NCI-H524 treated with DMSO at 0.1 percent for 48 hours (cell line): ENCODE measurements at regions not wholly inside any gene's neighbourhood (a gene's known extent, or its start where the extent isn't known, plus 50 kb on each side); places are given as distances from the start of the nearest gene placed in this dataset.

Experiments used
- DNase-seq: peaks from one replicate; lab custom pipeline; 2025; lab: John Stamatoyannopoulos, UW

GRCh38 chr4:173924561-173924960 lies 358.9 kb downstream of the FBXO8 start:
- DNase-seq: no peak

GRCh38 chr4:173919861-173920260 lies 363.6 kb downstream of the FBXO8 start:
- DNase-seq: no peak

GRCh38 chr4:173919196-173919595 lies 364.3 kb downstream of the FBXO8 start:
- no peak for DNase-seq

- DNase-seq: no peak
These were observed 366.1 kb downstream of the FBXO8 start for GRCh38 chr4:173917255-173917960.

GRCh38 chr4:173913496-173913895 lies 370.0 kb downstream of the FBXO8 start:
- DNase-seq: no peak

- no peak for DNase-seq
These were observed 371.1 kb downstream of the FBXO8 start for GRCh38 chr4:173912384-173912783.

GRCh38 chr4:173910891-173911290 lies 372.6 kb downstream of the FBXO8 start:
- no peak for DNase-seq

GRCh38 chr4:173909294-173909693 lies 374.2 kb downstream of the FBXO8 start:
- DNase-seq: no peak

- DNase-seq: no peak
These were observed 369.8 kb upstream of the HAND2 start for GRCh38 chr4:173899813-173900212.

GRCh38 chr4:173891072-173891471 lies 361.0 kb upstream of the HAND2 start:
- no peak for DNase-seq

- no peak for DNase-seq
These were observed 353.8 kb upstream of the HAND2 start for GRCh38 chr4:173883821-173884220.

- DNase-seq: no peak
These were observed 350.9 kb upstream of the HAND2 start for GRCh38 chr4:173880897-173881296.

GRCh38 chr4:173879509-173879908 lies 349.5 kb upstream of the HAND2 start:
- no peak for DNase-seq

GRCh38 chr4:173878701-173879100 lies 348.7 kb upstream of the HAND2 start:
- DNase-seq: no peak

GRCh38 chr4:173871643-173872042 lies 341.6 kb upstream of the HAND2 start:
- no peak for DNase-seq

GRCh38 chr4:173866322-173867026 lies 336.4 kb upstream of the HAND2 start:
- DNase-seq: no peak

GRCh38 chr4:173862754-173863153 lies 332.7 kb upstream of the HAND2 start:
- DNase-seq: no peak

GRCh38 chr4:173860094-173860493 lies 330.1 kb upstream of the HAND2 start:
- DNase-seq: no peak

- DNase-seq: no peak
These were observed 329.2 kb upstream of the HAND2 start for GRCh38 chr4:173859091-173859713.

GRCh38 chr4:173858471-173858870 lies 328.4 kb upstream of the HAND2 start:
- no peak for DNase-seq

- no peak for DNase-seq
These were observed 327.8 kb upstream of the HAND2 start for GRCh38 chr4:173857828-173858227.

- DNase-seq: no peak
These were observed 325.0 kb upstream of the HAND2 start for GRCh38 chr4:173855015-173855414.

GRCh38 chr4:173852775-173853174 lies 322.7 kb upstream of the HAND2 start:
- no peak for DNase-seq
